SJSA1 (cell line): ENCODE measurements at regions not wholly inside any gene's neighbourhood (a gene's known extent, or its start where the extent isn't known, plus 50 kb on each side); places are given as distances from the start of the nearest gene placed in this dataset.

ENCODE experiments used
- DNase-seq, 2 experiments: peaks; one replicate each; pipeline ENCODE4 v3.0.0-alpha.2; 2015 to 2020; ENCODE audit warnings: low spot score in 2 of 2, low read depth in 1 of 2
- H3K27ac ChIP-seq: fragments of 250-450 bp; sonication (Bioruptor Pico); 2 replicates; pipeline ENCODE4 v1.5.1; 2020; ENCODE audit warnings: mild to moderate bottlenecking, moderate library complexity
- H3K27me3 ChIP-seq: fragments of 250-450 bp; sonication (Bioruptor Pico); replicated peaks from 2 replicates; pipeline ENCODE4 v1.5.1; 2020; ENCODE audit warnings: mild to moderate bottlenecking, moderate library complexity
- H3K36me3 ChIP-seq: fragments of 250-450 bp; sonication (Bioruptor Pico); 2 replicates; pipeline ENCODE4 v1.5.1; 2020; ENCODE audit warnings: mild to moderate bottlenecking
- H3K4me1 ChIP-seq: fragments of 250-450 bp; sonication (Bioruptor Pico); replicated peaks from 2 replicates; pipeline ENCODE4 v1.6.1; 2021; ENCODE audit warnings: mild to moderate bottlenecking
- H3K4me3 ChIP-seq: fragments of 250-450 bp; sonication (Bioruptor Pico); 2 replicates; pipeline ENCODE4 v1.5.1; 2020; ENCODE audit warnings: mild to moderate bottlenecking
- H3K9me3 ChIP-seq: fragments of 250-450 bp; sonication (Bioruptor Pico); replicated peaks from 2 replicates; pipeline ENCODE4 v1.5.1; 2020; ENCODE audit warnings: mild to moderate bottlenecking

DNA sequence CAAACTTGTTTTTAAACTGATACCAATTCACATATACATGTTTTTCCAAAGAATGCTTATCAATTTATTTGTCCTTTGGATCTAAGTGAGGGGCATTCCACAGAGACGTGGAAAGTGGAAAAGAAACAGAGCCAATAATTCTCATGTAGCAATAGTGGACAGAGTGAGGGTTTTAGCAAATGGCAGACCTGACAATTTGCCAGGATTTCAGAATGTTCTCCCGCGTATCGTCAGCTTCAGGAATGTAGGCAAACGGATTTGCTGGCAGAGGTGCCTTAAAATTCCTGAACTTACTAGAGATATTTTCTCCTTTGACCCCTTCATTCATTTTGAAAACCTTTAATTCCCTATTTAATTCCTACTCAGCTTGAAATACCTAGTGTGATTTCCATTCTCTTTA lies 193.4 kb upstream of the CPHXL start:
- no peaks in the 10 kb centered on the region for H3K27me3 ChIP-seq
- no peak for DNase-seq
- no peak overlapping the region for H3K4me3 ChIP-seq
- peaks cover 7% of the 10 kb centered on the region for H3K4me1 ChIP-seq
- H3K9me3 ChIP-seq, result no peaks in the 10 kb centered on the region
- no peak overlapping the region for H3K27ac ChIP-seq
- H3K36me3 ChIP-seq, result no peaks in the 10 kb centered on the region

DNA sequence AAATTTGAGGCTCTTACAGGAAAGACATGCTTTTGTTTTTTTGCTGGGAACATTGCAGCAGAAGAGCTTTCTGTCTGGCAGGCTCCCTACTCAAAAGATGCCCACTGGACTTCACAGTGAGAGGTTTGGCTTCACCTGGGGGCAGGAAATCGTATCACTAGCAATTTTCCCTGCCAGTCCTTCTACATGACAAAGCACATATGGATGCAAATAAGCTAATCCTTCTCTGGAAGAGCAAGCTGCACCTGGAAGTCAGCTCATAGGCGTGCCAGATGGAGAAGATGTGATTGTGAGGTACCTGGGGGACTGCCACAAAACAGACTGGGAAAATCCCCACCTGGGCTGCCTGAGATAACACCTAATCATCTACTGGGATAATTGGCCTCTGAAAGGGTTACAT lies 195.0 kb upstream of the CPHXL start:
- Histone ChIP-seq H3K27me3 (no peaks in the 10 kb centered on the region), H3K36me3 (no peaks in the 10 kb centered on the region), H3K9me3 (no peaks in the 10 kb centered on the region), H3K4me3 (no peak overlapping the region), H3K4me1 (peaks cover 7% of the 10 kb centered on the region), H3K27ac (no peak overlapping the region)
- no peak for DNase-seq

DNA sequence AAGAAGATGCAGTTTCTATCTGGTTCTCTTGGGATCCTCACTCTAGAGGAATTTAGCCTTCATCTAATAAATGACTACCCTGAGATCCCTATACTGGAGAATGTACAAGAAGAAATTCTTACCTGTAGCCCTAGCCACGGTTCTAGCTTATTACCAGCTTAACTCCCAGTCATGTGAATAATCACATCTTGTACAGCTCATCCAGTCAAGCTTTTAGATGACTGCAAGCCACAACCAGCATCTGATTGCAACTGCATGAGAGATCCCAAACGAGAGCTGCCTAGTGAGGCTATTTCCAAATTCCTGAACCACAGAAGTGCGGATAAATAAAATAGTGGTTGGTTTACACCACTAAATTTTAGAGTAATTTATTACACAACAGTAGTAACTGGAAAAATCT lies 196.0 kb upstream of the CPHXL start:
- no peaks in the 10 kb centered on the region for H3K27me3 ChIP-seq
- peaks cover 7% of the 10 kb centered on the region for H3K4me1 ChIP-seq
- no peaks in the 10 kb centered on the region for H3K36me3 ChIP-seq
- H3K27ac ChIP-seq, result no peak overlapping the region
- no peak for DNase-seq
- H3K4me3 ChIP-seq, result no peak overlapping the region
- H3K9me3 ChIP-seq, result no peaks in the 10 kb centered on the region

DNA sequence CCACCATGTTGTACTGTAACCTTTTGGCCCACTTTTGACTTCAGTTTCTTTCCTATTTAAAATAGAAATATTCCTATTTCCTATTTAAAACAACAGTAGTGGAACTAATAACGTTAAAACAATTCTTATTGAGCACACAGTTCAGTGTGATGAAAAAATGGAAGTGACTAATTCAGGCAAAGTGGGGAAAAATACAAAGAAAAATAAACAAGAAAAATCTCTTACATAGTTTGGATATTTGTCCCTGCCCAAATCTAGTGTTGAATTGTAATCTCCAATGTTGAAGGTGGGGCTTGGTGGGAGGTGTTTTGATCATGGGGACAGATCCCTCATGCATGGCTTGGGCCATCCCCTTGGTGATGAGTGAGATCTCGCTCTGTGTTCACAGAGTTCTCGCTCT lies 198.1 kb upstream of the CPHXL start:
- no peak for DNase-seq

DNA sequence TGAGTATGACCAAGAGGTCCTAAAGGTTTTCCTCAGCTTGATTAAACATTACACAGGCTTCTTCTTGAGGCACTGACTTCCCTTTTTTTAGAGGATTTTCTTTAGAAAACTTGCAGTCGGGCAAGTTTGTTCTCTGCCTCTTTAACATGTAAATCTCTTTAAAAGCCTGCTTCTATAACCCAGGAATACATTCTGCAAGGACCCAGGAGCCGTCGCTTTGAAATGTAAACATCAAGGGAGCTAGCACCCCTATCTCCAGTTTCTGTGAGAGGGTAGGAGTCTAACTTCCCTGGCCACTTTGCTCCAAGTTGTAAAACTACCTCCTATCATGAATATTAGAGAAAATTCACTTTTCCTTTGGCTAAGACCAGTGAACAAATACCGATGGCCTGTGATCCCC lies 201.5 kb upstream of the CPHXL start:
- no peaks in the 10 kb centered on the region for H3K36me3 ChIP-seq
- no peak overlapping the region for H3K27ac ChIP-seq
- H3K4me3 ChIP-seq, result no peak overlapping the region
- no peaks in the 10 kb centered on the region for H3K9me3 ChIP-seq
- H3K27me3 ChIP-seq, result no peaks in the 10 kb centered on the region
- peaks cover 12% of the 10 kb centered on the region for H3K4me1 ChIP-seq
- DNase-seq, result no peak

More for the DNA sequence above, 198.1 kb upstream of the CPHXL start:
- Histone ChIP-seq H3K9me3 (no peaks in the 10 kb centered on the region), H3K4me1 (peaks cover 7% of the 10 kb centered on the region), H3K4me3 (no peak overlapping the region), H3K36me3 (no peaks in the 10 kb centered on the region), H3K27ac (no peak overlapping the region), H3K27me3 (no peaks in the 10 kb centered on the region)

DNA sequence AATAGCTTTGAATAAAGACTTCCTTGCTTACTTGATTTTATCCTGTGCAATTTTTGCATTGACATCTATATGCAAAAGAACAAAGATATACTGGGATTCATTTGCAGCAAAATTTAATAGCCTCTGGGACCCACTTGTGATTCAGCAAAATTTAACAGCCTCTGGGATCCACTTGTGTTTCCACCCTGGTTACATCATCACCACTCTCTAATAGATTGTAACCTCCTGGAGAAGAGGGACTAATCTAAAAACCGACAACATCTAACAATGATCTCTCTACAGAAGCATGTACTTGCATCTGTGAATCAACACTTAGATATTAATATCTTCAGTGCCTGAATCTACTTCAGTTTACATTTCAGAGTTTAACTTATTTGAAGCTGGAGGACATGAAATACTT lies 202.0 kb upstream of the CPHXL start:
- no peak overlapping the region for H3K4me3 ChIP-seq
- no peak for DNase-seq
- peaks cover 12% of the 10 kb centered on the region for H3K4me1 ChIP-seq
- no peaks in the 10 kb centered on the region for H3K9me3 ChIP-seq
- no peak overlapping the region for H3K27ac ChIP-seq
- H3K27me3 ChIP-seq, result no peaks in the 10 kb centered on the region
- H3K36me3 ChIP-seq, result no peaks in the 10 kb centered on the region

DNA sequence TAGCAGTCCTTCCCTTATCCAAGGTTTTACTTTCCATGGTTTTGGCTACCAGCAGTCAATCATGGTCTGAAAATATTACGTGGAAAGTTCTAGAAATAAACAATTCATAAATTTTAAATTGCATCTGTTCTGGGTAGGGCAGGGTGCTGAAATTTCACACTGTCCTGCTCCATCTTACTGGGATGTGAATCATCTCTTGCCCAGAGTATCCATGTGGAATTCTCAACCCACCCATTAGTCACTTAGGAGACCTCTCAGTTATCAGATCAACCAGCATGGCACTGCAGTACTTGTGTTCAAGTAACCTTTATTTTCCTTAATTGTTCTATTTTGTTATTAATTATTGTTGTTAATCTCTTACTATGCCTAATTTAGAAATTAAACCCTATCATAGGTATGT lies 202.8 kb upstream of the CPHXL start:
- no peak for DNase-seq
- H3K4me1 ChIP-seq, result peaks cover 11% of the 10 kb centered on the region
- no peaks in the 10 kb centered on the region for H3K27me3 ChIP-seq
- no peaks in the 10 kb centered on the region for H3K9me3 ChIP-seq
- no peaks in the 10 kb centered on the region for H3K36me3 ChIP-seq
- H3K27ac ChIP-seq, result no peak overlapping the region
- no peak overlapping the region for H3K4me3 ChIP-seq

DNA sequence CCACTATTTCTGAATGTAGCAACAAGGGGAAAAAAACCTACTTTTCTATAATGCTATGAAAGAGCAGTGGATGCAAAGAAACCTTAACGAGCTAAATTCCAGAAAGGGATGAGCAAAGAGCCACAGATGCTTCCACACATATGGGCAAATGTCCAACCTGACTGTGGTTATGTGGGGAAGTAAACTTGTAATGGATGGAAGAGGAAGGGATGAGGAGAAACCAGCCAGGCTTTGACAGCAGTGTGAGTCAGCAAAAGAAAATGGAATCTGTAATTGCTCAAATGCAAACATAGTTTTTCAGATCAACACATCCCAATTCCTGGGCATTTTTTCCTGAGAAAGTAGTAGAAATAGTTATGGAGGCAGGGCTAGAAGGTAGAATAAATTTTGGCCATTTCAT lies 204.8 kb upstream of the CPHXL start:
- Histone ChIP-seq H3K27me3 (no peaks in the 10 kb centered on the region), H3K4me1 (peaks cover 4% of the 10 kb centered on the region; the same call in 1 of the 2 replicates), H3K9me3 (no peaks in the 10 kb centered on the region), H3K36me3 (no peaks in the 10 kb centered on the region), H3K4me3 (no peak overlapping the region), H3K27ac (peak overlapping the region; percentile 37; the same call in 1 of the 2 replicates)
- peak; percentile 41 to 50 for DNase-seq

DNA sequence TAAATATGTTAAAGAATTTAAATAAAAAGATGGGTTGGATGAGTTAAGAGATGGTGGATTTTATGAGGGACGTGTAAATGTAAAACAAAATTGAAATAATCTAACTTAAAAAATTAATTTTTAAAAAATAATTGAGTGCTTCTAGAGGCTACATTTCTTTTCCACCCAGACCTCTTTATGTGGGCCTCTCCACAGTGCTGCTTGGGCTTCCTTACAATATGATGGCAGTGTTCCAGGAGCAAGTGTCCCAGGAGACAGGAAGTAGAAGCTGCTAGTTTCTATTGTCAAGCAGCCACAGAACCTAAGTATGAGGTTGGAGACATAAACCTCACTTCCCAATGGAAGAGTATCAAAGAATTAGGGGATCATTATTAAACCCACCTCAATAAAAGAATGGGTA lies 205.7 kb upstream of the CPHXL start:
- H3K36me3 ChIP-seq, result no peaks in the 10 kb centered on the region
- no peak for DNase-seq
- H3K27me3 ChIP-seq, result no peaks in the 10 kb centered on the region
- peaks cover 4% of the 10 kb centered on the region; the same call in 1 of the 2 replicates for H3K4me1 ChIP-seq
- no peaks in the 10 kb centered on the region for H3K9me3 ChIP-seq
- H3K27ac ChIP-seq, result no peak overlapping the region; the same call in 1 of the 2 replicates
- H3K4me3 ChIP-seq, result no peak overlapping the region

DNA sequence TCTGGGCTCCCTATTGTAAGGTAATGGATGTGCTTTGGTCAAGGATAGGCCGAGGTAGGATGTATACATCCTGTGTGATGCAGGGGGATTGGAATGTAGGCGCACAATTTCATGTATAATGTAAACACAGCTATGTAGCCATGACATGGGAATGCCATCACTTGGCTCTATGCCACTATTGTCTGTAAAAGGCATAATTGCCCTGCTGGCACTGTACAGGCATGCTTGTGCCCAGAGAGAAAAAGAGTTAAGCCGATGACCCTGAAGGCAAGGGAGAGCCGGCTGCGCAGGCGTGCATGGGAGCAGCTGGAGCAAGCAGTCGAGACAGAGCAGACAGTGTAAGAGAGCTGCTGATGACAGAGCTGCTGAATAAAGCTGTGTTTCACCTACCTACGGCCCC lies 212.5 kb upstream of the CPHXL start:
- peaks cover 10% of the 10 kb centered on the region for H3K4me1 ChIP-seq
- no peak overlapping the region for H3K4me3 ChIP-seq
- H3K36me3 ChIP-seq, result no peaks in the 10 kb centered on the region
- DNase-seq, result peak; percentile 26 to 48
- H3K9me3 ChIP-seq, result no peaks in the 10 kb centered on the region
- no peaks in the 10 kb centered on the region for H3K27me3 ChIP-seq
- H3K27ac ChIP-seq, result peak overlapping the region; percentile 30; the same call in 1 of the 2 replicates

DNA sequence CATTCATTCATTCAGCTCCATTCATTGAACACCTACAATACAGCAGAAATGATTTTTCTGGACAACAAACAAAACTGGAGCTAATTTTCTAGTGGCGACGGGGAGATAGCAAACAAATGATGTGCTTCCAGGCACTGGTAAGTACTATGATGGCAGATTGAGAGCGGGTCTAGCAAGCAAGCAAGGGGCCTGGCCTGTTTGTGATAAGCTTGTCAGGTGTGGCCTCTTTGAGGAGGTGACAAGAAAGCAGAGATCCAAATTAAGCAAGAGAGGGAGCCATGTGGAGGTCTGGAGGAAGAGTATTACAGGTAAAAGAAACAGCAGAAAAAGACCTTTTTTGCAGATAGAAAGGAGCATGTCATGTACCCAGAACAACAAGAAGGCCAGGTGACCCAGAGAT lies 216.1 kb upstream of the CPHXL start:
- no peaks in the 10 kb centered on the region for H3K27me3 ChIP-seq
- no peaks in the 10 kb centered on the region for H3K9me3 ChIP-seq
- no peak overlapping the region for H3K27ac ChIP-seq
- no peak for DNase-seq
- peaks cover 10% of the 10 kb centered on the region for H3K4me1 ChIP-seq
- no peaks in the 10 kb centered on the region for H3K36me3 ChIP-seq
- H3K4me3 ChIP-seq, result no peak overlapping the region

DNA sequence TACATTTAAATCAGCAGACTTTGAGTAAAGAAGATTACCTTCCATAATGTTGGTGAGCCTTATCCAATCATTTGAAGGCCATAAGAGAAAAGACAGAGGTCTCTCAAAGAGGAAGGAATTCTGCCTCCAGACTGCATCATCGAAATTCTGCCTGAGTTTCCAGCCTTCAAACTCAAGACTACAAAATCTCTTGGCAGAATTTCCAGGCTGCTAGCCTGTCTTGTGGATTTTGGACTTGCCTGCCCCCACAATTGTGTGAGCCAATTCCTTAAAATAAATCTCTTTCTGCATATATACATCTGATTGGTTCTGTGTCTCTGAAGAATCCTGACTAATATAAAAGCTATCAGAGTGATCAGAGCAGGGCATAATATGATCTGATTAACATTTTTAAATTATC lies 216.6 kb upstream of the CPHXL start:
- H3K4me3 ChIP-seq, result no peak overlapping the region
- DNase-seq, result no peak

DNA sequence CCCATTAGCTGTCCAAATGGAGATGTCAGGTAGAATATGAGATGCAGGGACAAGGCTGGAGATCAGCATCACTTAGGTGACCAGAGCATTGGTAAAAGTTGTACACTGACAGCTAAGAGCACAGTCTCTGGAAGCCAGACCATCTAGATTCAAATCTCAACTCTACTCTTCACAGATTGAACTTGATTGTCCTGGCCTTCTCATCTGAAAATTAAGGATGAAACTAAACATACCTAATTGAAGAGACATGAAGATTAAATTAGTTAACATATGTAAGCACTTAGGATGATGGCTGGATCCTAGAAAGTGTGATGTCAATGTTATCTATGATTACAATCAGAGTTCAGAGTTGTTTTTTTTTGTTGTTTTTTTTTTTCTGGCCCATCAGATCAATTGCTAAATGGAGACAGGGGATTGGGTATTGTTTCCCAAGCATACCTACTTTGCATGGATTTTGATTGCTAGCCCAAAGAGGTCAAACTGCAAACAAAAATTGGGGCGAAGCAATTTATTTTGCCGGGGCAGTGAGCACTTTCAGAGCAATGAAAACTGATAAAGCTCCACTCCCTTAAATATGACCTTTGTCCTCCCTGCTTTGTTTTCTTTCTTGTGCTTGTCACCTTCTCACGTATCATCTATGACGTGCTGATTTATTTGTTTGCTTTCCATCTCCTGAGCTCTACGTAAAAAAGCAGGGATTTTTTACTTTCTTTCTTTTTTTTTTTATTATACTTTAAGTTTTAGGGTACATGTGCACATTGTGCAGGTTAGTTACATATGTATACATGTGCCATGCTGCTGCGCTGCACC lies 217.6 kb upstream of the CPHXL start:
- no peaks in the 10 kb centered on the region for H3K36me3 ChIP-seq
- H3K4me3 ChIP-seq, result no peak overlapping the region
- no peaks in the 10 kb centered on the region for H3K27me3 ChIP-seq
- H3K9me3 ChIP-seq, result no peaks in the 10 kb centered on the region
- no peak for DNase-seq
- peaks cover 1% of the 10 kb centered on the region; the same call in 1 of the 2 replicates for H3K4me1 ChIP-seq
- H3K27ac ChIP-seq, result no peak overlapping the region

More for the DNA sequence above, 216.6 kb upstream of the CPHXL start:
- no peaks in the 10 kb centered on the region for H3K9me3 ChIP-seq
- no peak overlapping the region for H3K27ac ChIP-seq
- no peaks in the 10 kb centered on the region for H3K27me3 ChIP-seq
- peaks cover 10% of the 10 kb centered on the region for H3K4me1 ChIP-seq
- H3K36me3 ChIP-seq, result no peaks in the 10 kb centered on the region

DNA sequence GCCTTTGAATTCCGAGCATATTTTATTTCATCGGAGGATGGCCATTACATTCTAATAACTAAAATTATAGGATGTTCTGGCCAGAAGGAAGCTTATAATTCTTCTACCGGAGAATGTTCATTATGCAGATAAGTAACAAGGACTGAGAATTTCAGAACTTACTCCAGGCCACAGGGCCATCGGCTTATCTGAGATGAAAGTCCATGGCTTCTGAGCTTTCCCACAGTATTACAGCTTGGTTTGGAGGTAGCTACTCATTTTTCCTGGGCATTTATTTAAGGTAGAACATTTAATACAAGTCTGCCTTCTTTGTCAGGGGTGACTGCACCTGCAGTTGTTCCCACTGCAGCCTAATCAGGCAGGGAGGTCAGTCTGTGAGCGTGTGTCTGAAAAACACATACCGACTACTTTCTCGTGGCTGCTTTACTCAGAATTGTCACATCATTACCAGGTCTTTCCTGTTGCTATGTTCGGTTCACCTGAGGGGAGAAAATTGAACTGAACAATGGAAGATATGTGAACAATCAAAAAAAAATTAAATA lies 219.7 kb upstream of the CPHXL start:
- Histone ChIP-seq H3K36me3 (no peaks in the 10 kb centered on the region), H3K4me1 (no peaks in the 10 kb centered on the region), H3K4me3 (no peak overlapping the region), H3K27ac (no peak overlapping the region), H3K27me3 (no peaks in the 10 kb centered on the region), H3K9me3 (no peaks in the 10 kb centered on the region)
- DNase-seq, result no peak
